ENCODE measurements at regions not wholly inside any gene's neighbourhood (a gene's known extent, or its start where the extent isn't known, plus 50 kb on each side); places are given as distances from the start of the nearest gene placed in this dataset.

DNA sequence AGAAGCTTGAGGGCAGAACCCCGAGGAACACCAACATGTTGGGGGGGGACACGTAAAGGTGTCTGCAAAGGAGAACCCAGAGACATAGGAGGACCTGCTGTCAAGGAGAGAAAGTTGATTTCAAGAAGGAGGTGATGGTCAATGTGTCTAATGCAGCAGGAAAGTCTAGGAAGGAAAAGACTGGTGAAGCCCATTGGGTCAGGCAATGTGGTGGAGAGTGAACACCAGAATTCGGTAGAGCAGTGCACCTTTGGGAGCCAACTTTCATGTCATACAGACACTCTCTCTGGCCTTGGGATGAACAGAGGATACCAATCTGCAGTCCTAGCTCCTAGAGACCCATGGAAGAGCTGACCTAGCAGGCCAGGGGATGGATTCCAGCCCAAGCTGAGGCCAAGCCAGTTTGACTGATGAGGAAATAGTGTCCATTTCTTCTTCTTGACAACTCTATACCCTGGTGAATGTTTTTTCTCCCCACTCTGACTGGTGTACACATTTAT, 101.9 kb downstream of the MYCN start:
- TF ChIP-seq, protein P1, sequence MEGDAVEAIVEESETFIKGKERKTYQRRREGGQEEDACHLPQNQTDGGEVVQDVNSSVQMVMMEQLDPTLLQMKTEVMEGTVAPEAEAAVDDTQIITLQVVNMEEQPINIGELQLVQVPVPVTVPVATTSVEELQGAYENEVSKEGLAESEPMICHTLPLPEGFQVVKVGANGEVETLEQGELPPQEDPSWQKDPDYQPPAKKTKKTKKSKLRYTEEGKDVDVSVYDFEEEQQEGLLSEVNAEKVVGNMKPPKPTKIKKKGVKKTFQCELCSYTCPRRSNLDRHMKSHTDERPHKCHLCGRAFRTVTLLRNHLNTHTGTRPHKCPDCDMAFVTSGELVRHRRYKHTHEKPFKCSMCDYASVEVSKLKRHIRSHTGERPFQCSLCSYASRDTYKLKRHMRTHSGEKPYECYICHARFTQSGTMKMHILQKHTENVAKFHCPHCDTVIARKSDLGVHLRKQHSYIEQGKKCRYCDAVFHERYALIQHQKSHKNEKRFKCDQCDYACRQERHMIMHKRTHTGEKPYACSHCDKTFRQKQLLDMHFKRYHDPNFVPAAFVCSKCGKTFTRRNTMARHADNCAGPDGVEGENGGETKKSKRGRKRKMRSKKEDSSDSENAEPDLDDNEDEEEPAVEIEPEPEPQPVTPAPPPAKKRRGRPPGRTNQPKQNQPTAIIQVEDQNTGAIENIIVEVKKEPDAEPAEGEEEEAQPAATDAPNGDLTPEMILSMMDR (IDR thresholded peaks at IDR 0.05): no peak
- no peak for TF ChIP-seq EZH2 (IDR thresholded peaks at IDR 0.05; ENCODE audit: borderline replicate concordance, insufficient read depth, low read depth, low read length, poor library complexity, severe bottlenecking)

All from B cell (primary cell).